BLaER1 (cell line): ENCODE measurements at regions not wholly inside any gene's neighbourhood (a gene's known extent, or its start where the extent isn't known, plus 50 kb on each side); places are given as distances from the start of the nearest gene placed in this dataset.

Source experiments
- H3K27ac ChIP-seq: shearing (Covaris generic); formaldehyde crosslinking; 2 replicates; pipeline ENCODE4 v1.8.1; 2022
- H3K27me3 ChIP-seq: shearing (Covaris generic); formaldehyde crosslinking; 2 replicates; pipeline ENCODE4 v1.8.1; 2022
- H3K36me3 ChIP-seq: shearing (Covaris generic); formaldehyde crosslinking; 2 replicates; pipeline ENCODE4 v1.8.1; 2022
- H3K4me1 ChIP-seq: shearing (Covaris generic); formaldehyde crosslinking; 2 replicates; pipeline ENCODE4 v1.8.1; 2022
- H3K4me2 ChIP-seq: shearing (Covaris generic); formaldehyde crosslinking; 2 replicates; pipeline ENCODE4 v1.8.1; 2022
- H3K4me3 ChIP-seq: shearing (Covaris generic); formaldehyde crosslinking; 2 replicates; pipeline ENCODE4 v1.8.1; 2022
- H3K9ac ChIP-seq: shearing (Covaris generic); formaldehyde crosslinking; 2 replicates; pipeline ENCODE4 v1.8.1; 2022
- H3K9me3 ChIP-seq: shearing (Covaris generic); formaldehyde crosslinking; 2 replicates; pipeline ENCODE4 v1.8.1; 2022
- H4K20me1 ChIP-seq: shearing (Covaris generic); formaldehyde crosslinking; 2 replicates; pipeline ENCODE4 v1.8.1; 2022
- Cebpa-rat ChIP-seq: shearing (Covaris generic); IDR thresholded peaks from 2 replicates; pipeline ENCODE4 v1.8.1; 2022

- no peak for TF ChIP-seq Cebpa-rat
- H3K4me1 ChIP-seq = peaks cover 70% of the 10 kb centered on the region
- H3K9me3 ChIP-seq = no peaks in the 10 kb centered on the region
- peak overlapping the region; percentile 97 for H3K4me2 ChIP-seq
- no peaks in the 10 kb centered on the region for H4K20me1 ChIP-seq
- H3K36me3 ChIP-seq = no peaks in the 10 kb centered on the region
- peak overlapping the region; percentile 15; the same call in 1 of the 2 replicates for H3K9ac ChIP-seq
- peak overlapping the region; percentile 18; the same call in 1 of the 2 replicates for H3K27ac ChIP-seq
- H3K27me3 ChIP-seq = no peaks in the 10 kb centered on the region
- no peak overlapping the region for H3K4me3 ChIP-seq
Observed at GRCh38 chr2:8570637-8571036, 111.2 kb upstream of the ID2 start.

GRCh38 chr2:8571301-8571791 is 110.5 kb upstream of the ID2 start:
- Histone ChIP-seq H4K20me1 (no peaks in the 10 kb centered on the region), H3K9me3 (no peaks in the 10 kb centered on the region), H3K9ac (peak overlapping the region; percentile 75; the same call in 1 of the 2 replicates), H3K4me2 (peak overlapping the region; percentile 97), H3K27me3 (no peaks in the 10 kb centered on the region), H3K36me3 (no peaks in the 10 kb centered on the region), H3K27ac (peak overlapping the region; percentile 82), H3K4me1 (peaks cover 77% of the 10 kb centered on the region), H3K4me3 (peak overlapping the region; percentile 13; the same call in 1 of the 2 replicates)
- TF ChIP-seq Cebpa-rat = no peak

- Histone ChIP-seq H3K36me3 (no peaks in the 10 kb centered on the region), H3K4me3 (peak overlapping the region; percentile 13; the same call in 1 of the 2 replicates), H3K4me2 (peak overlapping the region; percentile 97), H3K27ac (peak overlapping the region; percentile 82), H3K4me1 (peaks cover 83% of the 10 kb centered on the region), H3K27me3 (no peaks in the 10 kb centered on the region), H3K9me3 (no peaks in the 10 kb centered on the region), H3K9ac (peak overlapping the region; percentile 75), H4K20me1 (no peaks in the 10 kb centered on the region)
- TF ChIP-seq Cebpa-rat = no peak
Observed at GRCh38 chr2:8571792-8572499, 109.9 kb upstream of the ID2 start.

- no peak for TF ChIP-seq Cebpa-rat
- Histone ChIP-seq H3K4me2 (peak overlapping the region; percentile 97), H3K9me3 (no peaks in the 10 kb centered on the region), H4K20me1 (no peaks in the 10 kb centered on the region), H3K36me3 (no peaks in the 10 kb centered on the region), H3K4me1 (peaks cover 91% of the 10 kb centered on the region), H3K27me3 (no peaks in the 10 kb centered on the region), H3K9ac (peak overlapping the region; percentile 75), H3K27ac (peak overlapping the region; percentile 82), H3K4me3 (peak overlapping the region; percentile 59)
Observed at GRCh38 chr2:8572712-8573233, 109.1 kb upstream of the ID2 start.

GRCh38 chr2:8573234-8573941 is 108.5 kb upstream of the ID2 start:
- no peak for TF ChIP-seq Cebpa-rat
- no peaks in the 10 kb centered on the region for H4K20me1 ChIP-seq
- no peaks in the 10 kb centered on the region for H3K36me3 ChIP-seq
- no peaks in the 10 kb centered on the region for H3K27me3 ChIP-seq
- peaks cover 97% of the 10 kb centered on the region for H3K4me1 ChIP-seq
- peak overlapping the region; percentile 82 for H3K27ac ChIP-seq
- H3K9ac ChIP-seq = peak overlapping the region; percentile 75
- no peaks in the 10 kb centered on the region for H3K9me3 ChIP-seq
- peak overlapping the region; percentile 59 for H3K4me3 ChIP-seq
- peak overlapping the region; percentile 97 for H3K4me2 ChIP-seq

- Histone ChIP-seq H3K9ac (peak overlapping the region; percentile 75), H3K36me3 (no peaks in the 10 kb centered on the region), H3K9me3 (no peaks in the 10 kb centered on the region), H4K20me1 (no peaks in the 10 kb centered on the region), H3K27ac (peak overlapping the region; percentile 82), H3K4me1 (peaks cover 98% of the 10 kb centered on the region), H3K4me3 (peak overlapping the region; percentile 59), H3K27me3 (no peaks in the 10 kb centered on the region), H3K4me2 (peak overlapping the region; percentile 97)
- no peak for TF ChIP-seq Cebpa-rat
Observed at GRCh38 chr2:8573942-8574195, 108.0 kb upstream of the ID2 start.

- Histone ChIP-seq H3K36me3 (no peaks in the 10 kb centered on the region), H3K4me2 (peak overlapping the region; percentile 97), H3K27me3 (no peaks in the 10 kb centered on the region), H3K4me1 (peaks cover 98% of the 10 kb centered on the region), H3K27ac (peak overlapping the region; percentile 82), H3K4me3 (peak overlapping the region; percentile 59), H3K9ac (peak overlapping the region; percentile 75), H3K9me3 (no peaks in the 10 kb centered on the region), H4K20me1 (no peaks in the 10 kb centered on the region)
- TF ChIP-seq Cebpa-rat = no peak
Observed at GRCh38 chr2:8574196-8575037, 107.4 kb upstream of the ID2 start.

- H3K4me3 ChIP-seq = peak overlapping the region; percentile 59
- peak overlapping the region; percentile 75 for H3K9ac ChIP-seq
- peak overlapping the region; percentile 86 for H3K27ac ChIP-seq
- H3K9me3 ChIP-seq = no peaks in the 10 kb centered on the region
- no peaks in the 10 kb centered on the region for H3K27me3 ChIP-seq
- H3K4me2 ChIP-seq = peak overlapping the region; percentile 97
- no peak for TF ChIP-seq Cebpa-rat
- peaks cover 98% of the 10 kb centered on the region for H3K4me1 ChIP-seq
- H4K20me1 ChIP-seq = no peaks in the 10 kb centered on the region
- no peaks in the 10 kb centered on the region for H3K36me3 ChIP-seq
Observed at GRCh38 chr2:8575038-8575833, 106.6 kb upstream of the ID2 start.
